Skeletal muscle cell (primary cell): ENCODE measurements at regions not wholly inside any gene's neighbourhood (a gene's known extent, or its start where the extent isn't known, plus 50 kb on each side); places are given as distances from the start of the nearest gene placed in this dataset.

Experiments
- DNase-seq: peaks from one replicate; pipeline ENCODE4 v3.0.0-alpha.2; 2010; ENCODE audit warnings: low read depth
- H3K4me3 ChIP-seq: 2 replicates; pipeline ENCODE4 v1.5.1; 2011; ENCODE audit warnings: low read depth, mild to moderate bottlenecking, control low read depth, low read length, moderate library complexity

DNA sequence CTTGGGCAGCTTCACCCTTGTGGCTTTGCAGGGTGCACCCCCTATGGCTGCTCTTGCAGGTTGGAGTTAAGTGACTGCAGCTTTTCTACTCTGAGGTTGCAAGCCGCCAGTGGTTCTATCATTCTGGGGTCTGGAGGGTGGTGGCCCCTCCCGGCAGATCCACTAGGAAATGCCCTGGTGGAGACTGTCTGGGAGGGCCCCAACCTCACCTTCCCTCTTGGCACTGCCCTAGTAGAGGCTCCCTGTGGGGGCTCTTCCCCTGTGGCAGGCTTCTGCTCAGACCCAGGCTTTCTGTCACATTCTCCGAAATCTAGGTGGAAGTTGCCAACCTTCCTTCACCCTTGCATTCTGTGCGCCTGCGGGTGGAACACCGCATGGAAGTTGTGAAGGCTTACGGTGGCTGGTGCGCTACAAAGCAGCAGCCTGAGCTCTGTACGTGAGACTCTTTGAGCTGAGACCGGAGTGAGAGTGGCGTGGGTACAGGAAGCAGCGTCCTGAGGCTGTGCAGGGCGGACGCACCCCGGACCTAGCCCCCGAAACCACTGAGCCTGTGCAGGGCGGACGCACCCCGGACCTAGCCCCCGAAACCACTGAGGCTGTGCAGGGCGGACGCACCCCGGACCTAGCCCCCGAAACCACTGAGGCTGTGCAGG, 626.7 kb upstream of the FRG1 start:
- no peak for DNase-seq
- no peak overlapping the region for H3K4me3 ChIP-seq

DNA sequence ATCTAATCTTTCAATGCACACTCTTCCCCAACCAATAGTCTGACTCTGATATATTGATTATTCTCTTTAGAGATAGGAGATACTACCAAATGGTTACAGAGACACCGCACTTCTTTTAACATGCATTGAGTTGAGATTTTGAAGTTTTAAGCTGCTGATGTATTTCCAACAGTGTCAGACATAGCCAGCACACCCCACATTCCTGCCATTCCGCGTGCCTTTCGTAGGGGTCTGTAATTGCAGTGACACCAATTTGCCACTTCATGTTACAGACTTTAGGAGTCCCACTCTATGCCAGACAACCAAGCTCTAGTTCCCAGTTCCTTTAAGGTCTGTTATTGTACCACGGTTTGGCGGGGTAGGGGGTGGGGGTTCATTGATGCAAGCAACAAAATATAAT, 618.2 kb upstream of the FRG1 start:
- H3K4me3 ChIP-seq = no peak overlapping the region
- DNase-seq = no peak

DNA sequence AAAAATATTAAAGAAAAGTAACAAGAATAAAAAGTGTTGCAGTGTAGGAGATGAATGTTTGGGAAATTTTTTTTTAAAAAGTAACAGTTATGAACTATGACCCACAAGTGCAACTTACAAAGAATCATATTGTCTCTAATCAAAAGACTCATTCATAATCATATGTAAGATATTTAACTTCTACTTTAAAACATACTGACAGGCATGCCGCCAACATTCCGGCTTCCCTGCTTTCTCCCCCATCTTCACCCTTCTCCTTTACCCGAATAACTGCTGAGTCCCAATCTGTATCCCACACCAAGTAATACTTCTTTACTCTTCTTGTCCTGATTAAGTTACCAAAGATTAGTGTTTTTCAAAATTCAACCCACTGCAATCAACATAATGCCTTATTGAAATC, 598.8 kb upstream of the FRG1 start:
- H3K4me3 ChIP-seq = no peak overlapping the region
- DNase-seq = no peak

DNA sequence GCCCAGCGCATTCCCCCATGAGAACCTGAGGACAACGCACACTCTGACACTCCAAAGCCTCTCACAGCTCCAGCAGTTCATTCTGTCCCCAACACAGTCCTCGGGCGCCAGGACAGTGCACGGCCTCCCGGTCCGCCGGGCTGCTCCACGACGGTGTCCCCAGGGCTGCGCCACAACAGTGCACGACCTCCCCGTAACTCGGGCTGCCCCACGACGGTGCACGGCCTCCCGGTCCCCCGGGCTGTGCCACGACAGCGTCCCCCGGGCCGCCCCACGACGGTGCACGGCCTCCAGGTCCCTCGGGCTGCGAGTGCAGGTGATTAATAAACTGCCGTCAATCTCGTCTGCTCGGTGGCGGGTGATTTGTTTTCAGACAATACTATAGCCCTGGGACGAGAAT, 585.1 kb upstream of the FRG1 start:
- H3K4me3 ChIP-seq = no peak overlapping the region
- no peak for DNase-seq

DNA sequence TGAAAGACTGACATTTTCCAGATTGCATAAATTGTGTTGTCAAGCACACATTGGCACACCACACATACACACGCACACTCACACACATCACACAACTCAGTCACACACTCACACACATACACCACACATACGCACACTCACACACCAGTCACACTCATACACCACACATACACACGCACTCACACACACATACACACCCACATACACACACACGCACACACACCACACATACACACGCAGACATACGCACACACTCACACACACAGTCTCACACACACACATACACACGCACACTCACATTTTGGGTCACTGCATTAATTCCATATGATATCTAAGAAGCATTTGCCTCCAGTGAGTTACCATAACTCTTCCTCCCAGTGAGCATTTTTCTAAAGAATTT, 578.3 kb upstream of the FRG1 start:
- no peak for DNase-seq
- H3K4me3 ChIP-seq = no peak overlapping the region

DNA sequence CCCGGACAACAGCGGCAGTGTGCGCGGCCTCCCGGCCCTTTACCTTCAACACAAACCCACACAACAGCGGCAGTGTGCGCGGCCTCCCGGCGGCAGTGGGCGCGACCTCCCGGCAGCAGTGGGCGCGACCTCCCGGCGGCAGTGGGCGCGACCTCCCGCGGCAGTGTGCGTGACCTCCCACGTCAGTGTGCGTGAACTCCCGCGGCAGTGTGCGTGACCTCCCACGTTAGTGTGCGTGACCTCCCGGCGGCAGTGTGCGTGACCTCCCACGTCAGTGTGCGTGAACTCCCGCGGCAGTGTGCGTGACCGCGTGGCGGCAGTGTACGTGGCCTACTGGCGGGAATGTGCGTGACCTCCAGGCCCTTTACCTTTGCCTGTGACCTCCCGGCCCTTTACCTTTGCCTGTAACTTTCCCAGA, 576.6 kb upstream of the FRG1 start:
- no peak overlapping the region for H3K4me3 ChIP-seq
- no peak for DNase-seq

DNA sequence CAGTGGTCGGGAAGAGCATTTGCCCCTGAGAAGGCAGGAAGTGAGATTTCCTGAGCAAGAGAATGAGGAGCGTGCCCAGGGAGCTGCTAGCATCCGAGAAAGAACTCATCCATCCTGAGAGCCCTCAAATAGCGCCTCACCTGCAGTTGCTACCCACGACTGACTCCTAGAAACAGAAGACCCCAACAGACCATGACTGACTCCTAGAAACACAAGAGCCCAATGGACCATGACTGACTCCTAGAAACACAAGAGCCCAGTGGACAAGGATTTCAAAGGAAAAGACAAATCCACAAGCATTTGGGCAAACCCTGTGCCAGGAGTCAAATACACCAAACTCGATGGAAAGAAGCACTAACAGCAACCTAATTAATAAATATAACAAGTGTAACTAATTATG, 575.2 kb upstream of the FRG1 start:
- no peak overlapping the region for H3K4me3 ChIP-seq
- no peak for DNase-seq

DNA sequence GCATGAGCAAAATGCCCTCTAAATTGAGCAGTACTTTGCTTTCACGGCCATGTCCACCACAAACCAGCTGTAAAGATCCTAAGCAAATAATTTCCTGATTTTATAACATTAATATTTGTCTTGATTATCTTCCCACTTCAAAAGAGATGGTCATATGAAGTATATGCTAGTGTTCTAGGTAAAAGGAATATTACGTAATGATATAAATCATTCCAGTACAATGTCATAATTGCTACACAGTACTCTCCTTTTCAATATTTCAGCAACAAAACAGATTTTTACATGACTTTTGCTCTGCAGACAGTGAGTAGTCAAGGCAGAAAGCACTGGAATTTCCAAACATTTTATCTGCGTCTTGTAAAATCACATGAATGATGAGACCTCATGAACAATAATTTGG, 572.8 kb upstream of the FRG1 start:
- DNase-seq = no peak
- no peak overlapping the region for H3K4me3 ChIP-seq

DNA sequence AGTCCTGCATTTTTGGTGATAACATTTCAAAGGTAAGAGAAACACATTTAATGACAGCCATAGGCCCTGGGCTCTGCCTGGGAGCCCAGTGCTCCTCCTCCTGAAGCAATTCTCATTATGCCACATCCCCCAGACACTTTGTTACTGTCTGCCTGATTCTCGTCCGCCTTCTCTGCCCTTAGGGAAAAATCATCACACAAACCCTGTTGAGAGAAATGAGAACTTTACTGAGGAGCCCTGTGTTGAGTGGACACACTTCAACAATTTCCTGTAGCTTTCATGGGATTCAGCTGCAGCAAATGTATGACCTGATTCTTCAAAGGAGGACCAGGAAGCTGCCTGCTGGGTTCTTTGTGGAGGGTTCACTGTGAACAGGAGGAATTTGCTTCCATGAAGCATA, 566.5 kb upstream of the FRG1 start:
- DNase-seq = no peak

DNA sequence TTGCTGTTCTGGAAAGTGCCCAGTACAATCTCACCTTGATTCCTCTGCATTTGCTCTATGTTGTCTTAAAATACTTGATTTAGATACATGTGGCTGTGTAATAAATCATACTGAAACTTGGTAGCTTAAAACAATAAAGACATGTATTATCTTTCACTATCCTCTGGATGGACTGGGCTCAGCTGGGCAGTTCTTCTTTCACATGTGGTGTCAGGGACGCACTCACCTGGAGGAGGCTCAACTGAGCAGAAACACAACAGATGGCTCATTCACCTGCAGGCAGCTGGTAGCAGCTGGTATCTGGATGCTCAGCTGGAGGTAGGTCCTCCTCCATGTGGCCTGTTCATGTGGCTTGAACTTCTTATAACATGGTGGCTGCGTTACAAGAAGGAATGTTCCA, 563.8 kb upstream of the FRG1 start:
- H3K4me3 ChIP-seq = no peak overlapping the region

More for the DNA sequence above, 566.5 kb upstream of the FRG1 start:
- H3K4me3 ChIP-seq = no peak overlapping the region

DNA sequence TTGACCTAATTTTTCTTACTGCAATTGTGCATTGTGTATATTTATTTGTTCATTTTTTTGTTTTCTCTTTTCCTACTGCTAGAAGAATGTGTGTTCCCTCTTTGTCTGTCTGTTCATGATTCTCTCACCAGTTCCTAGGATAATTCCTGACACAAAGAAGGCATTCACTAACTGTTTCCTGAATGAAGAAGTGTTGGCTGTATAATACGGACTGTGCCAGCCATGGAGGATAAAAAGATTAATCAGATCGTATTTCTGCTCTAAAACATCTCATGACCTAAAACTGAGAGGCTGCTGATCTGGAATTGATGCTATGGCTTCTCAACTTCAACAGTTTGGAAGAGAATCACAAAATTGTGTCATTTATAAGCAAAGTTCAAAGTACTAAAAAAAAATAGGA, 563.1 kb upstream of the FRG1 start:
- no peak for DNase-seq
- no peak overlapping the region for H3K4me3 ChIP-seq

More for the DNA sequence above, 563.8 kb upstream of the FRG1 start:
- no peak for DNase-seq

DNA sequence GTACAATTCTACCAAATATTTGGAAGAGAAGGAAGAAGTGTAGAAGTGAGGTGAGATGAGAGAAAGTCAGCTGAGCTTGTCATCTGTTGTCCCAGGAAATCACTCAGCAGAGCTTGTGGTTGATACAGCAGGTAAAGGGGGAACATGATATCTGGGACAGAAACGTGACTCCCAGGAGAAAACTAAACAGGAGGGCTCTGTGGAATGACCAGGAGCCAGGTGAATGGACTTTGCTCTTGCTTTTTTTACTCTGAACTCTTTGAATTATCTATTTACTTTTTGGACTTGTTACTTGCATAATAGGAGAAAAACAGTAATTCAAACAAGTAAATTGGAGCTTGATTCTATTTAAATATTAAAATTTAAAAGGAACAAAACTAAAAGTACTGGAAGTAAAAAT, 555.6 kb upstream of the FRG1 start:
- H3K4me3 ChIP-seq = no peak overlapping the region
- DNase-seq = no peak

DNA sequence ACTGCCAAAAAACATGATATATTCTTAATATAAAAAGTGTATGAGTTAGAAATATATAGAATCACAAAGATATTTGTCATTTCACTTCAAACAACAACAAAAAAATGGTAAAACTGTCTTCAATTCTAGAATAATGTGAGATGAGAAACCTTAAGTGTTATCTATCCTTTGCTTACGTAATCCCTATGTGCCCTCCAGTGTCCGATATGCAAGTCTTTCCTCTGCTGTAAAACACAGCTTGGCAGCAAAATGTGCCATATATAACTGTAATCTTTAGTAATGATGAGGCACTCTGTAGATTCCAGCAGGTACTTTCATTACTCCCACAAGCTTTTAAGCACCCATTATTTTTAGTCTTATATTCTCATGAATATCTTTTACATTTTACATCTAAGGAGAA, 555.1 kb upstream of the FRG1 start:
- DNase-seq = no peak
- no peak overlapping the region for H3K4me3 ChIP-seq

DNA sequence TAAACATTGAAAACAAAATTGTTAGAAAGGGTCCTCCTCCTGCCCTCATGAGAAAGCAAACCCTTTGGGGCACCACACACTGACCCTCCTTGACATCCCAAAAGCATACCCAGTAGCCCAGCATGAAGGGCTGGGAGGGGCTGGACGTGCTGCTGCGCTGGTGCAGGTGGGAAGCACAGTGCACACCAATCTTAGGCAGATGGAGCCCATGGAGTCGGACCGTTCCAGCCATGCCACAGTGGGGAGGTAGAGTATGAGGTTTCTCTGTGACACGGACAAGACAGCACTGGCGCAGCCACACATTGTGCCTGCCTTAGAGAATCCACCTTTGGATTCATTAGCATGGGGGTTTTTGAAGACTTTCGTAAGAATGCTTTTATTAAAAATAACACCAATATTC, 544.2 kb upstream of the FRG1 start:
- no peak overlapping the region for H3K4me3 ChIP-seq
- DNase-seq = no peak

DNA sequence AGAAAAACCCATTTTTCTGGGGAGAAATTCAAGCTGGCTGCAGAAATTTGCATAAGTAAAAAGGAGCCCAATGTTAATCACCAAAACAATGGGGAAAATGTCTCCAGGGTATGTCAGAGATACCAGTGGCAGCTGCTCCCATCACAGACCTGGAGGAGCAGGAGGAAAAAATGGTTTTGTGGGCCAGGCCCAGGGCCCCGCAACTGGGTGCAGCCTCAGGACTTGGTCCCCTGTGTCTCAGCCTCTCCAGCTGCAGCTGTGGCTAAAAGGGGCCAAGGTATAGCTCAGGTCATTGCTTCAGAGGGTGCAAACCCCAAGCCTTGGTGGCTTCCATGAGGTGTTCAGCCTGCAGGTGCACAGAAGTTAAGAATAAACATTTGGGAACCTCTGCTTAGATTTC, 536.4 kb upstream of the FRG1 start:
- no peak for DNase-seq

DNA sequence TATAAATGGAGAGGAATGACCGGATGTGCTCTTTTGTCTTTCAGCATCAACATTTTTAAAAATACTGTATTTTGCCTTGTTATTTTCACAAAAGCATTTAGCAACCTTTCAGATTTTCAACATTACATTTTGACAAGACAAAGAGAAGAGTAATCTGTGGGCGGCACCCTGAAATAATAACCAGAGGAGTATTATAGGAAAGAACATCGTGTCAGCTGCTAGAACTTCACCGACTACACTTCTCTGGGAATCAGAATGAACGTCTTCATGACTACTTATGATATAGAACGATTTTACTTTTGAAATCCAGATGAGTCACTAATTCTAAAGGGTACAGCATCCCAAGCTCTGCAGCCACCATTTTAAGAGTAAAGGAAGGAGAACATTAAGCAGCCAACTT, 531.5 kb upstream of the FRG1 start:
- DNase-seq = no peak
- no peak overlapping the region for H3K4me3 ChIP-seq

More for the DNA sequence above, 536.4 kb upstream of the FRG1 start:
- H3K4me3 ChIP-seq = no peak overlapping the region

DNA sequence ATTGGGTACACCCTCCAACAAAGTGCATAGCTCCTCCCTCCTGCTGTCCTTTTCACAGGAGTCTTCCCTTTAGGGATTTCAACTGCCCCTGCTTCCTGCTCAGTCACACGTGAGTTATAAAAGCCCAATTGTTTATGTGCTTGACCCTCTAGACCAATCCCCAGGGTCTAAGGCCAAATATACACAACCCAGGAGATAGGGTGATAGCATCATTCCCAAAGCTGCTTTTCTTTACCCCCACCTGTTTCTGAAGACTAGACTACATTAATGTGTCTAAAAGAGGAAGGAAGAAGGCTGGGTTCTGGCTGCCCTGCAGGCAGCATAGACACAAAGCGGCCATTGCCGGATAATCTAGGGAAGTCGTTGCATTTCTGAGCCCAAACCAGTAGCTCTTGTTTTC, 526.7 kb upstream of the FRG1 start:
- DNase-seq = no peak
- H3K4me3 ChIP-seq = no peak overlapping the region

DNA sequence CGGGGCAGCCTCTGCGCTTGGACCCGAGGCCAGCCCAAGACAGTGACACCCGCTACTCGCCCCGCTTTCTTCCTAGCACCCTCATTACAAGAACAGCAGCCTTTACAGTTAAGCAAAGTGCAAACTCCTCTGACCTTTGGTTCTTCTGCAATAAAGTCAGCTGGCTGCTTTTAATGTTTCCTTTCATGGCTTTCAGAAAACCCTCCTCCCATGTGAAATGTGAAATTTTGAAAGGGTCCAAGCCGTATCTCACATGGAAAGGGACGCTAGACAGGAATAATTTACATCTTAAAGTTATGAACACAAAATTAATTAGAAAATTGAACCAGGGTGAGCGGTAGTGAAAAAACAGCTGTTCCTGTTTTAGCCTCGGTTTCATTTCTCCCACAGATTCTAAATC, 520.1 kb upstream of the FRG1 start:
- DNase-seq = no peak
- H3K4me3 ChIP-seq = no peak overlapping the region

DNA sequence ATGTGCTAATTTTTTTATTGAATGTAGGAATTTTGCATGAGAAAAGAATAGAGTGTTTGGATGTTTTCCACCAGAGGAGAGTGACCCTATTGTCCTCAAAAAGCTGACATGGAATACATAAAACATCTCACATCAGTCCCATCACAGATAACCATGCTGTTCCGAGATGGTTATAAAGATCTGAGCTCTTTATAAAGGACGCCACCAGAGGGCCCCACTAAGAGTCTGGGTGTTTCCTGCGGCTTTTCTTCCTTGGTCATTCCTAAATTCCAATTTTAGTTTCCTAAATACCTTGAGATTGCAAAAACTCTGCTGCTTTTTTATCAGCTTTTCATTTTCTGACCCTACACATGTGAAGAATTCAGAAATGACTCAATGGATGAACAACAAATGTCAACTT, 504.5 kb upstream of the FRG1 start:
- H3K4me3 ChIP-seq = no peak overlapping the region
- no peak for DNase-seq

DNA sequence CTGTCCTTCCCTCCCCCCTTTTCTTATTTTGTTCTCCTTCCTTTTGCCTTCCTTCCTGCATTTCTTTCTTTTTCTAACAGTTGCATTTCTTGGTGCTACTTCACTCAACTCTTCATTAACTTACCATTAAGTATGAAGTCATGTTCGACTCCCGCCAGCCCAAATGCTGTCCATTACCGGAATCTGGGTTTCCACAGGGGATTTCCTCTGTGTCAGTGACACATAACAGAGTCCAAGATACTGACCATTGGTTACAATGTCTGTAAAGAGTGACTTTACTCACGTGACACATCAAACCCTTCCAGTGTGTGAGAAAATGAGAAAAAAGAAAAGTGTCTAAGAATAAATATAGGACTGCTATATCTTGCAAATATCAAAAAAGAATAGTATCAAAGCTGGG, 500.0 kb upstream of the FRG1 start:
- no peak for DNase-seq
- H3K4me3 ChIP-seq = no peak overlapping the region

DNA sequence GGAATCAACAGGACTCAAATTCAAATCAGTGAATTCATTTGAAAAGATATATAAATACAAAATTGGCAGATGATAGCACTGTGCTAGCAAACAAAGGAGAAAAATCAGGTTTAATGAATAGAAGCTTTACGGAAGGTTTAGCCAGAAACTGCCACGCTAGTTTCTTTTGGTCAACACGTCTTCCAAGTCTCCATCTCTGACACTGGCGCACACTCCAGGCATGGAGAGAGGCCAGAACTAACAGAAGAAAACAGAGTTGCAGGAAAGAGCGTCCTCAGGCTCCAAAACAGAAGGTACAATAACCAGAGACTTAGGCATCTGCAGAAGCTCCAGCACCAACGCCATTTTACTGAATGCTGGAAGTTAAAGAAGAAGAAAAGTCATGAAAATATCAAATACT, 497.3 kb upstream of the FRG1 start:
- H3K4me3 ChIP-seq = no peak overlapping the region
- DNase-seq = no peak

DNA sequence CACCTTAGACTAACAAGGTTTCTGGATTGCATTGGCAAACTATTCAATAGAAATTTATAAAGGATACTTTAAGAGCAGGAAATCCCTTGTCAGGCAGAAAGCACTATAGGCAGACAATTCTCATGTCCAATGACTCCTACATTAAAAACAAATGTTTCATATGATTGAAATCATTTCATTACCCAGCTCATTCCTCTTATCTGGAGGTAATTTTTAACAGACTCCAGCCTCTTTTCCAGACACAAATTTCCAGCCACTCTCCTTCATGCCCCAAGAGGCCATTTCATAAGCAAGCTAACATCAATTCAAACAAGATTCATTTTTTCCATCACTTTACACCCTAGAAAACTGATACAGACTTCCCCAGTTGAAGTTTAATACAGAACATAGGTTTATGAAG, 495.1 kb upstream of the FRG1 start:
- no peak for DNase-seq
- H3K4me3 ChIP-seq = no peak overlapping the region
